PC-9 (cell line): ENCODE measurements at regions not wholly inside any gene's neighbourhood (a gene's known extent, or its start where the extent isn't known, plus 50 kb on each side); places are given as distances from the start of the nearest gene placed in this dataset.

Source experiments
- CTCF ChIP-seq: fragments of 200-600 bp; sonication (generic); conservative IDR thresholded peaks from 2 replicates; pipeline ENCODE4 v1.6.1; 2017; ENCODE audit warnings: mixed run types, antibody characterized with exemption, mild to moderate bottlenecking, moderate library complexity
- EZH2 ChIP-seq: fragments of 200-600 bp; sonication (generic); IDR thresholded peaks from 2 replicates; pipeline ENCODE4 v1.8.0; 2017; ENCODE audit warnings: antibody characterized with exemption, low read depth

- TF ChIP-seq CTCF: no peak
- TF ChIP-seq EZH2: no peak
These were observed 597.3 kb downstream of the GABRG2 start for GRCh38 chr5:162664846-162665245.
